SK-N-SH (cell line): ENCODE measurements at regions not wholly inside any gene's neighbourhood (a gene's known extent, or its start where the extent isn't known, plus 50 kb on each side); places are given as distances from the start of the nearest gene placed in this dataset.

Source experiments
- CTCF ChIA-PET: fragments of 300-600, 350-600 bp; formaldehyde crosslinking; extraction: SDS; loops from one replicate; lab custom pipeline; 2021; lab: Yijun Ruan, JAX
- POLR2A ChIA-PET: fragments of 350-600 bp; sonication (Branson Sonifier 250); formaldehyde crosslinking; extraction: SDS; loops from one replicate; lab custom pipeline; 2020; ENCODE audit warnings: antibody characterized with exemption, inconsistent platforms; lab: Yijun Ruan, JAX
- DNase-seq: peaks from one replicate; pipeline ENCODE4 v3.0.0; 2012
- H2AFZ ChIP-seq: fragments of 200-600 bp; sonication (generic); 2 replicates; pipeline ENCODE4 v1.8.1; 2016; ENCODE audit warnings: antibody characterized with exemption, mild to moderate bottlenecking, low read depth
- H3F3A ChIP-seq: fragments of 200-600 bp; sonication (generic); replicated peaks from 2 replicates; pipeline ENCODE3; 2016; ENCODE audit warnings: antibody characterized with exemption, mild to moderate bottlenecking; ENCODE audit not compliant: insufficient read depth
- H3K27ac ChIP-seq, 2 experiments: fragments of 200-500 bp in 1 of 2; fragments of 200-600 bp in 1 of 2; sonication (Bioruptor generic) in 1 of 2; sonication (generic), shearing (Covaris generic) in 1 of 2; 2 replicates each; pipeline versions ENCODE4 v1.5.1 to v1.6.1; 2014 to 2016; ENCODE audit warnings: low read depth in 2 of 2, inconsistent platforms in 1 of 2, low read length in 1 of 2, mild to moderate bottlenecking in 1 of 2, mixed read lengths in 1 of 2
- H3K27me3 ChIP-seq: fragments of 200-600 bp; sonication (generic), shearing (Covaris generic); 2 replicates; pipeline ENCODE4 v1.6.1; 2016; ENCODE audit warnings: mixed run types; ENCODE audit not compliant: insufficient read depth
- H3K36me3 ChIP-seq, 2 experiments: fragments of 200-500 bp in 1 of 2; fragments of 200-600 bp in 1 of 2; sonication (Bioruptor generic) in 1 of 2; sonication (generic) in 1 of 2; replicated peaks in 1 of 2; 2 replicates each; pipeline versions ENCODE3 to v1.5.1; 2014 to 2016; ENCODE audit warnings: low read length in 1 of 2, mild to moderate bottlenecking in 1 of 2; ENCODE audit not compliant: insufficient read depth in 2 of 2, control insufficient read depth in 1 of 2
- H3K4me1 ChIP-seq, 2 experiments: fragments of 200-500 bp in 1 of 2; fragments of 200-600 bp in 1 of 2; sonication (Bioruptor generic) in 1 of 2; sonication (generic), shearing (Covaris generic) in 1 of 2; 2 replicates each; pipeline versions ENCODE4 v1.5.1 to v1.6.1; 2014 to 2016; ENCODE audit warnings: low read depth in 1 of 2, low read length in 1 of 2, mixed run types in 1 of 2; ENCODE audit not compliant: insufficient read depth in 2 of 2, control insufficient read depth in 1 of 2
- H3K4me2 ChIP-seq: fragments of 200-600 bp; sonication (generic), shearing (Covaris generic); 2 replicates; pipeline ENCODE4 v1.6.1; 2017; ENCODE audit warnings: mixed run types
- H3K4me3 ChIP-seq, 2 experiments: fragments of 200-500 bp in 1 of 2; fragments of 200-600 bp in 1 of 2; sonication (Bioruptor generic) in 1 of 2; sonication (generic), shearing (Covaris generic) in 1 of 2; 2 replicates each; pipeline versions ENCODE4 v1.5.1 to v1.8.1; 2014 to 2016; ENCODE audit warnings: low read depth in 2 of 2, inconsistent platforms in 1 of 2, low read length in 1 of 2, mild to moderate bottlenecking in 1 of 2, mixed read lengths in 1 of 2, moderate library complexity in 1 of 2
- H3K79me2 ChIP-seq: fragments of 200-600 bp; sonication (generic); 2 replicates; pipeline ENCODE4 v1.8.1; 2017; ENCODE audit warnings: mild to moderate bottlenecking; ENCODE audit not compliant: insufficient read depth
- H3K9ac ChIP-seq: fragments of 200-600 bp; sonication (generic); 2 replicates; pipeline ENCODE4 v1.6.1; 2017; ENCODE audit warnings: mixed run types
- H3K9me2 ChIP-seq: fragments of 200-600 bp; sonication (generic); 2 replicates; pipeline ENCODE4 v1.6.1; 2017; ENCODE audit warnings: mixed run types
- H3K9me3 ChIP-seq: fragments of 200-600 bp; sonication (generic); 2 replicates; pipeline ENCODE4 v1.6.1; 2017; ENCODE audit warnings: mixed run types, mild to moderate bottlenecking, moderate library complexity
- H4K20me1 ChIP-seq: fragments of 200-600 bp; sonication (generic); 2 replicates; pipeline ENCODE4 v1.6.1; 2017; ENCODE audit warnings: mild to moderate bottlenecking, mixed run types; ENCODE audit not compliant: insufficient read depth
- CHD2 ChIP-seq: fragments of 150-350 bp; IDR thresholded peaks from 2 replicates; pipeline ENCODE4 v1.6.1; 2018; ENCODE audit warnings: low read length; ENCODE audit not compliant: partially characterized antibody
- EZH2phosphoT487 ChIP-seq: fragments of 200-600 bp; sonication (generic); IDR thresholded peaks from 2 replicates; pipeline ENCODE4 v1.6.1; 2017; ENCODE audit warnings: low read depth, mixed run types, mild to moderate bottlenecking, antibody characterized with exemption, moderate library complexity, borderline replicate concordance
- FOSL2 ChIP-seq: IDR thresholded peaks from 2 replicates; pipeline ENCODE4 v1.4.0; 2012; ENCODE audit warnings: low read depth, mild to moderate bottlenecking, moderate library complexity, borderline replicate concordance
- NFIC ChIP-seq: IDR thresholded peaks from 2 replicates; pipeline ENCODE4 v1.4.0; 2012; ENCODE audit warnings: borderline replicate concordance
- NRF1 ChIP-seq: IDR thresholded peaks from 2 replicates; pipeline ENCODE4 v1.6.1; 2012; ENCODE audit warnings: low read depth, mild to moderate bottlenecking, low read length
- RAD21 ChIP-seq: IDR thresholded peaks from 2 replicates; pipeline ENCODE4 v1.6.1; 2012; ENCODE audit warnings: mild to moderate bottlenecking, low read length
- RFX5 ChIP-seq: IDR thresholded peaks from 2 replicates; pipeline ENCODE4 v1.6.1; 2012; ENCODE audit warnings: mild to moderate bottlenecking, improper control_type of control experiment, low read length
- RXRA ChIP-seq: IDR thresholded peaks from 2 replicates; pipeline ENCODE4 v1.4.0; 2012; ENCODE audit warnings: low read depth, mild to moderate bottlenecking, borderline replicate concordance
- TAF1 ChIP-seq: IDR thresholded peaks from 2 replicates; pipeline ENCODE4 v1.6.1; 2012; ENCODE audit warnings: low read depth, mild to moderate bottlenecking, low read length, moderate library complexity, borderline replicate concordance
- TCF12 ChIP-seq: IDR thresholded peaks from 2 replicates; pipeline ENCODE4 v1.4.0; 2012
- TEAD4 ChIP-seq: IDR thresholded peaks from 2 replicates; pipeline ENCODE4 v1.4.0; 2012; ENCODE audit warnings: mild to moderate bottlenecking, borderline replicate concordance; ENCODE audit not compliant: insufficient read depth
- USF2 ChIP-seq: fragments of 150-350 bp; IDR thresholded peaks from 2 replicates; pipeline ENCODE4 v1.6.1; 2017; ENCODE audit warnings: antibody characterized with exemption, low read length, low read depth, borderline replicate concordance
- WGBS: methylation state at CpG from one replicate; pipeline ENCODE4 v1.1.6; 2017; ENCODE audit warnings: low lambda C conversion rate; 5-methylcytosine and 5-hydroxymethylcytosine counted together
- TF ChIP-seq, protein P1 (sequence below): IDR thresholded peaks from 2 replicates; pipeline ENCODE4 v1.6.1; 2012; ENCODE audit warnings: mild to moderate bottlenecking, low read depth, low read length, moderate library complexity

- POLR2A ChIA-PET, result no interaction called here
- H3K36me3 ChIP-seq, result no peaks in the 10 kb centered on the region
- no peaks in the 10 kb centered on the region for H3K79me2 ChIP-seq
- H3K27me3 ChIP-seq, result peaks cover 10% of the 10 kb centered on the region; the same call in 1 of the 2 replicates
- CTCF ChIA-PET, result interaction anchor here (1.3 kb wide), 1 partner anchor 358 kb away, joined by 4 read pairs; no protein-coding TSS in a partner anchor
- H3K4me1 ChIP-seq, result peaks cover 0 to 3% of the 10 kb centered on the region in 2 experiments; a peak in 1 of 4 replicates
- H3F3A ChIP-seq, result no peaks in the 10 kb centered on the region
- no peak overlapping the region for H3K4me3 ChIP-seq
- H3K9me3 ChIP-seq, result no peaks in the 10 kb centered on the region
- H4K20me1 ChIP-seq, result no peaks in the 10 kb centered on the region
- TF ChIP-seq RFX5 (no peak), CHD2 (no peak), EZH2phosphoT487 (no peak), RXRA (no peak), TCF12 (no peak), TAF1 (no peak), RAD21 (no peak)
- DNase-seq, result no peak
- H2AFZ ChIP-seq, result no peak overlapping the region
- 54% methylated on average over 1 of the region's 1 CpG for WGBS
- no peak overlapping the region for H3K4me2 ChIP-seq
- no peaks in the 10 kb centered on the region for H3K9me2 ChIP-seq
- no peak overlapping the region for H3K27ac ChIP-seq
- H3K9ac ChIP-seq, result no peak overlapping the region
Measured at GRCh38 chr2:44836916-44837315, 104.6 kb upstream of the SIX3 start.

- DNase-seq, result no peak
- H3K27ac ChIP-seq, result no peak overlapping the region
- no peak overlapping the region for H3K4me2 ChIP-seq
- H3K9me3 ChIP-seq, result no peaks in the 10 kb centered on the region
- H3K36me3 ChIP-seq, result no peaks in the 10 kb centered on the region
- ChIA-PET POLR2A (no interaction called here), CTCF (no interaction called here)
- H3F3A ChIP-seq, result no peaks in the 10 kb centered on the region
- no peak overlapping the region for H2AFZ ChIP-seq
- no peaks in the 10 kb centered on the region for H3K79me2 ChIP-seq
- H3K9ac ChIP-seq, result no peak overlapping the region
- 78% methylated on average over 13 of the region's 13 CpGs for WGBS
- no peak for TF ChIP-seq USF2
- no peak for TF ChIP-seq TEAD4
- no peak for TF ChIP-seq FOSL2
- TF ChIP-seq NFIC, result no peak
- TF ChIP-seq NRF1, result no peak
- TF ChIP-seq, protein P1, sequence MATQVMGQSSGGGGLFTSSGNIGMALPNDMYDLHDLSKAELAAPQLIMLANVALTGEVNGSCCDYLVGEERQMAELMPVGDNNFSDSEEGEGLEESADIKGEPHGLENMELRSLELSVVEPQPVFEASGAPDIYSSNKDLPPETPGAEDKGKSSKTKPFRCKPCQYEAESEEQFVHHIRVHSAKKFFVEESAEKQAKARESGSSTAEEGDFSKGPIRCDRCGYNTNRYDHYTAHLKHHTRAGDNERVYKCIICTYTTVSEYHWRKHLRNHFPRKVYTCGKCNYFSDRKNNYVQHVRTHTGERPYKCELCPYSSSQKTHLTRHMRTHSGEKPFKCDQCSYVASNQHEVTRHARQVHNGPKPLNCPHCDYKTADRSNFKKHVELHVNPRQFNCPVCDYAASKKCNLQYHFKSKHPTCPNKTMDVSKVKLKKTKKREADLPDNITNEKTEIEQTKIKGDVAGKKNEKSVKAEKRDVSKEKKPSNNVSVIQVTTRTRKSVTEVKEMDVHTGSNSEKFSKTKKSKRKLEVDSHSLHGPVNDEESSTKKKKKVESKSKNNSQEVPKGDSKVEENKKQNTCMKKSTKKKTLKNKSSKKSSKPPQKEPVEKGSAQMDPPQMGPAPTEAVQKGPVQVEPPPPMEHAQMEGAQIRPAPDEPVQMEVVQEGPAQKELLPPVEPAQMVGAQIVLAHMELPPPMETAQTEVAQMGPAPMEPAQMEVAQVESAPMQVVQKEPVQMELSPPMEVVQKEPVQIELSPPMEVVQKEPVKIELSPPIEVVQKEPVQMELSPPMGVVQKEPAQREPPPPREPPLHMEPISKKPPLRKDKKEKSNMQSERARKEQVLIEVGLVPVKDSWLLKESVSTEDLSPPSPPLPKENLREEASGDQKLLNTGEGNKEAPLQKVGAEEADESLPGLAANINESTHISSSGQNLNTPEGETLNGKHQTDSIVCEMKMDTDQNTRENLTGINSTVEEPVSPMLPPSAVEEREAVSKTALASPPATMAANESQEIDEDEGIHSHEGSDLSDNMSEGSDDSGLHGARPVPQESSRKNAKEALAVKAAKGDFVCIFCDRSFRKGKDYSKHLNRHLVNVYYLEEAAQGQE, result no peak
- peaks cover 0 to 3% of the 10 kb centered on the region in 2 experiments; a peak in 1 of 4 replicates for H3K4me1 ChIP-seq
- H3K4me3 ChIP-seq, result no peak overlapping the region
- H4K20me1 ChIP-seq, result no peaks in the 10 kb centered on the region
- no peaks in the 10 kb centered on the region for H3K9me2 ChIP-seq
- H3K27me3 ChIP-seq, result peaks cover 10% of the 10 kb centered on the region; the same call in 1 of the 2 replicates
Measured at GRCh38 chr2:44838116-44838790, 103.2 kb upstream of the SIX3 start.
